Gastrocnemius medialis (tissue), 4 donors: ENCODE measurements at regions not wholly inside any gene's neighbourhood (a gene's known extent, or its start where the extent isn't known, plus 50 kb on each side); places are given as distances from the start of the nearest gene placed in this dataset.

Source experiments
- ATAC-seq, 2 donors: fragments of 150-250 bp; one replicate each; pipeline ENCODE4 v1.9.1; 2016
- DNase-seq, 2 donors: peaks; one replicate each; pipeline ENCODE4 v3.0.0-alpha.2; 2019
- H3K27ac ChIP-seq, 4 donors: fragments of 200-600 bp; sonication (generic); 1 replicate in 1 of 4; 2 replicates in 3 of 4; pipeline ENCODE4 v1.5.1; 2016 to 2018; ENCODE audit warnings: mild to moderate bottlenecking in 2 of 4, moderate library complexity in 1 of 4
- H3K27me3 ChIP-seq, 3 donors: fragments of 200-600 bp; sonication (generic) in 2 of 3; 1 replicate in 1 of 3; 2 replicates in 2 of 3; pipeline versions ENCODE4 v1.5.1 to v1.6.0; 2016 to 2019; ENCODE audit warnings: mild to moderate bottlenecking in 1 of 3, moderate library complexity in 1 of 3
- H3K36me3 ChIP-seq, 2 donors: fragments of 200-600 bp; sonication (generic) in 1 of 2; one replicate each; pipeline ENCODE4 v1.5.1; 2017 to 2018
- H3K4me1 ChIP-seq, 2 donors: fragments of 200-600 bp; sonication (generic) in 1 of 2; one replicate each; pipeline ENCODE4 v1.5.1; 2016 to 2017; ENCODE audit warnings: mild to moderate bottlenecking in 2 of 2
- H3K4me3 ChIP-seq, 4 donors: fragments of 200-600 bp; sonication (generic) in 3 of 4; 1 replicate in 1 of 4; 2 replicates in 3 of 4; pipeline ENCODE4 v1.5.1; 2016 to 2019; ENCODE audit warnings: mild to moderate bottlenecking in 2 of 4
- H3K9me3 ChIP-seq, 3 donors: fragments of 200-600 bp; sonication (generic) in 2 of 3; 1 replicate in 1 of 3; 2 replicates in 2 of 3; pipeline ENCODE4 v1.5.1; 2016 to 2019
- POLR2A ChIP-seq, 2 donors: fragments of 450-650 bp; IDR thresholded peaks; one replicate each; pipeline ENCODE4 v1.6.1; 2017; ENCODE audit warnings: antibody characterized with exemption in 2 of 2, mild to moderate bottlenecking in 2 of 2, moderate library complexity in 2 of 2
- in situ Hi-C, 4 donors: fragments of 200-750 bp; cut with MboI; loops; one replicate each; pipeline versions ENCODE4 v1.15.0 to v1.8.0; 2017; ENCODE audit warnings: low sequenced_read_pairs in 4 of 4
- intact Hi-C: fragments of 100-400 bp; cut with DNase I; formaldehyde crosslinking; loops from one replicate; pipeline ENCODE4 v1.15.1; 2023; ENCODE audit warnings: low total_unique reads
- TF ChIP-seq, protein P1 (sequence below), 5 experiments: fragments of 450-650 bp in 3 of 5; fragments of 200-600 bp in 2 of 5; sonication (generic) in 2 of 5; IDR thresholded peaks in 4 of 5; conservative IDR thresholded peaks in 1 of 5; 1 replicate in 4 of 5; 2 replicates in 1 of 5; pipeline ENCODE4 v1.5.1; 2016 to 2019; ENCODE audit warnings: antibody characterized with exemption in 5 of 5, mild to moderate bottlenecking in 3 of 5, moderate library complexity in 3 of 5

GRCh38 chr18:37964885-37965571 is 399.4 kb upstream of the CELF4 start:
- ATAC-seq (no peak), DNase-seq (no peak)
- Histone ChIP-seq H3K4me3 (no peak overlapping the region), H3K27ac (no peak overlapping the region), H3K4me1 (no peaks in the 10 kb centered on the region), H3K27me3 (no peaks in the 10 kb centered on the region), H3K36me3 (no peaks in the 10 kb centered on the region), H3K9me3 (no peaks in the 10 kb centered on the region)
- TF ChIP-seq POLR2A (IDR thresholded peaks at IDR 0.05) = no peak
- TF ChIP-seq, protein P1, sequence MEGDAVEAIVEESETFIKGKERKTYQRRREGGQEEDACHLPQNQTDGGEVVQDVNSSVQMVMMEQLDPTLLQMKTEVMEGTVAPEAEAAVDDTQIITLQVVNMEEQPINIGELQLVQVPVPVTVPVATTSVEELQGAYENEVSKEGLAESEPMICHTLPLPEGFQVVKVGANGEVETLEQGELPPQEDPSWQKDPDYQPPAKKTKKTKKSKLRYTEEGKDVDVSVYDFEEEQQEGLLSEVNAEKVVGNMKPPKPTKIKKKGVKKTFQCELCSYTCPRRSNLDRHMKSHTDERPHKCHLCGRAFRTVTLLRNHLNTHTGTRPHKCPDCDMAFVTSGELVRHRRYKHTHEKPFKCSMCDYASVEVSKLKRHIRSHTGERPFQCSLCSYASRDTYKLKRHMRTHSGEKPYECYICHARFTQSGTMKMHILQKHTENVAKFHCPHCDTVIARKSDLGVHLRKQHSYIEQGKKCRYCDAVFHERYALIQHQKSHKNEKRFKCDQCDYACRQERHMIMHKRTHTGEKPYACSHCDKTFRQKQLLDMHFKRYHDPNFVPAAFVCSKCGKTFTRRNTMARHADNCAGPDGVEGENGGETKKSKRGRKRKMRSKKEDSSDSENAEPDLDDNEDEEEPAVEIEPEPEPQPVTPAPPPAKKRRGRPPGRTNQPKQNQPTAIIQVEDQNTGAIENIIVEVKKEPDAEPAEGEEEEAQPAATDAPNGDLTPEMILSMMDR (IDR thresholded peaks at IDR 0.05 in 4 of 5, conservative IDR thresholded peaks at IDR 0.05 in 1 of 5) = no peak
- in situ Hi-C loops = no loop called here
- intact Hi-C loops = no loop called here

DNA sequence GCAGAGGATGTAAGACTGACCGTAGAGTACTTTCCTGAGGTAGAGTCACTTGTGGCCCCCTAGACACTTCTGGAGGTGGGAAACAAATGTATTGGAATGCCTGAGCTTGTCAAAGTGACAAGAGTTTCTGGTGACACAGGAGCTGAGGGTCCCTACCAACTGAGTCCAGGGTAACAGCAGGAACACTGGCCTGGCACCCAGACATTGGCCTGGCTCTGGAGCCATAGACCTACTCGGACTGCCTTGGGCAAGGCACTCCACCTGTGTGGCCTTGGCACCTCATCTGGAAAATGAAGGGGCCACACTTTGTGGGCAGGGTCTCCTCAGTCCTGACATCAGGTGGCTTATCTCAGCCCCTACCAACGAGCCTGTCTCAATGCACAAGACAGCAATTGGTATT is 398.2 kb upstream of the CELF4 start:
- Histone ChIP-seq H3K27me3 (no peaks in the 10 kb centered on the region), H3K9me3 (no peaks in the 10 kb centered on the region), H3K4me3 (no peak overlapping the region), H3K4me1 (no peaks in the 10 kb centered on the region), H3K36me3 (no peaks in the 10 kb centered on the region), H3K27ac (no peak overlapping the region)
- intact Hi-C loops = no loop called here
- in situ Hi-C loops = no loop called here
- ATAC-seq (no peak), DNase-seq (no peak)
- TF ChIP-seq POLR2A (IDR thresholded peaks at IDR 0.05) = no peak
- TF ChIP-seq, protein P1 (IDR thresholded peaks at IDR 0.05 in 4 of 5, conservative IDR thresholded peaks at IDR 0.05 in 1 of 5) = no peak

DNA sequence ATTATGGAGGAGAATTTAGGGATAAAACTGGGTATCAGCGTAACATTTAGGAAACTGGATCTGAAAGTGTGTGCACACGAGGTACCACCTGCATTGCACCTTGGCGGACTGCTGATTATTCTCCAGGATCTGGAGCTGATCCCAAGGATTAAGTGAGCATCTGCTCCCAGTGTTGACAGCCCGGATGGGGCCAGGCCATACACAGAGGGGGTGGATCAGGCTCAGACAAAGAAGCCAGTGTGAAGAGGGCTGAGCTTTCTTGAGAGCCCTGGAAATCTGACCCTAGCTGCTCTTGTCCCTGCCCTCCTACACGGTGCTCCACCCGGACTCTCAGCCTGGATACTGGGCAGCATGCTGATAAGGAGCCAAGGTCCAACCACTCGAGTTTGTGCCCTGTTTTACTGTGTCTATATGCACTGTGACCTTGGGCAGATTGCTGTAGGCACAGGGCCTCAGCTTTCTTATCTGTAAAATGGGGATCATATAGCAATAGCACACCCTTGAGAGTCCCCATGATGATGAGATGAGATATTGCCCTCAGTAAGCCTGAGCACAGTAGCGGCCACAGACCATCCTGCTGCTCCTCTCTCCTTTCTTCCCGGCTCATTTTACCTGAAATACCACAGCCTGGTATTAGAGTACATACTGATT is 396.8 kb upstream of the CELF4 start:
- Histone ChIP-seq H3K36me3 (no peaks in the 10 kb centered on the region), H3K27me3 (no peaks in the 10 kb centered on the region), H3K9me3 (no peaks in the 10 kb centered on the region), H3K4me1 (no peaks in the 10 kb centered on the region), H3K4me3 (no peak overlapping the region), H3K27ac (no peak overlapping the region)
- ATAC-seq = no peak
- in situ Hi-C loops = no loop called here
- intact Hi-C loops = no loop called here
- TF ChIP-seq, protein P1 (IDR thresholded peaks at IDR 0.05 in 4 of 5, conservative IDR thresholded peaks at IDR 0.05 in 1 of 5) = no peak
- no peak for TF ChIP-seq POLR2A (IDR thresholded peaks at IDR 0.05)
- no peak for DNase-seq

DNA sequence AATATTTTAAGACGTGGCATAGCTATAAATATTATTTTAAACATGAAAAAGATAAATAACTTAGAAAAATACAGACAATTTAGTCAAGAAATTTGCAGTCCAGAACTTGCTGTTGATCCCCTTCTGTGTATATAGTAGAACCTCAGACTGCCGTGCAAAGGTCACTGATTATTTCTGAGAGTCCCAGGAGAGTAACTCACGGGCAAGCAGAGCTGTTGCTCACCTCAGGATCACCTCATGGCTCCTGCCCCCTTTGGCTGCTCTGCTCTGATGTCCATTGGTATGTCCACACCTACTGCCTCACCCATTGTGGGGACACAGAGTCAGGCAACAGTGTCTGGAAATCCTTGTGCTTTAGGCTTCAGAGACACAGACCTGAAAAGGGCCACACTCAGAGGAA is 392.9 kb upstream of the CELF4 start:
- TF ChIP-seq, protein P1 (IDR thresholded peaks at IDR 0.05 in 4 of 5, conservative IDR thresholded peaks at IDR 0.05 in 1 of 5) = no peak
- TF ChIP-seq POLR2A (IDR thresholded peaks at IDR 0.05) = no peak

More for the DNA sequence above, 392.9 kb upstream of the CELF4 start:
- no peak overlapping the region for H3K4me3 ChIP-seq
- H3K4me1 ChIP-seq = no peaks in the 10 kb centered on the region
- DNase-seq (no peak), ATAC-seq (no peak)
- no peaks in the 10 kb centered on the region for H3K27me3 ChIP-seq
- intact Hi-C loops = no loop called here
- in situ Hi-C loops = no loop called here
- no peaks in the 10 kb centered on the region for H3K9me3 ChIP-seq
- no peaks in the 10 kb centered on the region for H3K36me3 ChIP-seq
- H3K27ac ChIP-seq = no peak overlapping the region
